Skeletal muscle tissue (tissue), 3 donors: ENCODE measurements at regions not wholly inside any gene's neighbourhood (a gene's known extent, or its start where the extent isn't known, plus 50 kb on each side); places are given as distances from the start of the nearest gene placed in this dataset.

Experiments
- H3K27ac ChIP-seq: one replicate; pipeline ENCODE4 v1.7.0; 2013; ENCODE audit warnings: mild to moderate bottlenecking, low read depth, low read length, inconsistent platforms
- H3K27me3 ChIP-seq, 3 donors: one replicate each; pipeline ENCODE4 v1.7.0; 2013; ENCODE audit warnings: low read length in 3 of 3; ENCODE audit not compliant: control insufficient read depth in 3 of 3, insufficient read depth in 3 of 3
- H3K36me3 ChIP-seq, 3 donors: one replicate each; pipeline ENCODE4 v1.7.0; 2013; ENCODE audit warnings: low read length in 3 of 3; ENCODE audit not compliant: control insufficient read depth in 3 of 3, insufficient read depth in 3 of 3
- H3K4me1 ChIP-seq, 3 donors: one replicate each; pipeline ENCODE4 v1.7.0; 2013; ENCODE audit warnings: low read length in 3 of 3, mild to moderate bottlenecking in 3 of 3; ENCODE audit not compliant: control insufficient read depth in 3 of 3, insufficient read depth in 3 of 3
- H3K4me3 ChIP-seq, 3 donors: one replicate each; pipeline ENCODE4 v1.7.0; 2013; ENCODE audit warnings: low read length in 3 of 3
- H3K9ac ChIP-seq, 3 donors: one replicate each; pipeline ENCODE4 v1.7.0; 2013; ENCODE audit warnings: low read length in 3 of 3, mild to moderate bottlenecking in 3 of 3, moderate library complexity in 2 of 3, low read depth in 1 of 3
- H3K9me3 ChIP-seq, 3 donors: one replicate each; pipeline ENCODE4 v1.7.0; 2013; ENCODE audit warnings: low read length in 3 of 3; ENCODE audit not compliant: control insufficient read depth in 3 of 3
- donor health status: Osteomylitis.

DNA sequence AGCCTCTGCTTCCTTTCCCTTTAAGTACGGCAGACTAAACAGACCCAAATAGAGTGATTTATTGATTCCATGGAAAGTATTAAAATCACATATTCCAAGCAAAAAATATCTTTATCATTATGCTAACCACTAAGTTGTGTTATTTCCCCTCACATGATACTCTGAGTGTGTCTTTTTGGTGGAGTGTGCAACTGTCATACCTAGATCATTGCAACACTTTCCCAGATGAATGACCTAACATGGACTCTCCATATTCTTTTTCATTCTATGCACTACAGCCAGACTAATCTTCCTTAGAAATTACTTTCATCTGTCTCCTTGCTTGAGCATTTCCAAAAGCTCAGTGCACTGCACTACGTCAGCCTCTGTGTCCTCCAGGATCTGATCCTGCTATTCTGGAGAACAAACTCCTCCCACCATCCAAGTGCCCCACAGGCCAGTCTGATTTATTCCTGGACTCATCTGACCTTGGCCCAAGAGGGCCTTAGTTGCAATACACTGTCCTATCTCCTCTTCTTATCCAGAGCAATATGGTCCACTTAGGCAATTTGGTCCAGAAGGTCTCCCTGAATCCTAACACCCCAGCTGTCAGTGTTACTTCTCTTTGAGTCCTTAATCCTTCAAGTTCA is 263.3 kb upstream of the KLF6 start:
- no peak overlapping the region for H3K4me3 ChIP-seq
- H3K9me3 ChIP-seq, result no peaks in the 10 kb centered on the region
- H3K27me3 ChIP-seq, result no peaks in the 10 kb centered on the region
- H3K36me3 ChIP-seq, result no peaks in the 10 kb centered on the region
- no peak overlapping the region for H3K9ac ChIP-seq
- peaks cover 0 to 2% (median 0%) of the 10 kb centered on the region in 3 donors for H3K4me1 ChIP-seq
- H3K27ac ChIP-seq, result no peak overlapping the region

DNA sequence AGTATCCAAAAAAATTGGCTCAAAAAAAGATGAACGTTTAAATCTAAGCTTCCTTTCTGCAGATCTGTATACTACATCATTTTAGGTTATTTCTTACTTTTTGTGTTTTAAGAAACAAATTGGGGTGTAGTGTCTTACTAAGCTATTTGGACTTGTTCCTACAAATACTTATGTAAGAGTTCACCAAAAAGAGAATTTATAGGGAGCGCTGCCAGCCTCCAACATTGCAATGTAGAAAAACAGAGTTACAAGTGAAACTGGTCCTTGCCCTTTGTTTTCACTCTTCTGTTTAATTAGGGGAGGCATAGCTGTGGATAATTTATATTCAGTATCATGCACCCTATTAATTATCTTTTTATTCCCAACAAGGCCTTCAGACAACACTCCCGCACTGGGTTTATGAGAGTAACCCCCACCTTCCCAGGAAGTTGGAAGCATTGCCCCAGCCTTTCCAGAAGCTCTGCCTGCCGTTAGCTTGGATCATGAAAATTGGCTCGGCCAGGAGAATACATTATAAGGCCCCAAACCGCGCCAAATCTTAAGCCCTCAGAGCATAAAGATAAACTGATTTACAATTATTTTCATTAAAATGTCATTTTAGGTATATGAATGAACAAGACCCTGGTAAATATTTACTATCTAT is 261.8 kb upstream of the KLF6 start:
- Histone ChIP-seq H3K27ac (no peak overlapping the region), H3K9me3 (peaks cover 0 to 2% (median 0%) of the 10 kb centered on the region in 3 donors), H3K9ac (no peak overlapping the region), H3K36me3 (no peaks in the 10 kb centered on the region), H3K4me1 (peaks cover 0 to 2% (median 0%) of the 10 kb centered on the region in 3 donors), H3K27me3 (no peaks in the 10 kb centered on the region), H3K4me3 (no peak overlapping the region)

- H3K4me3 ChIP-seq, result no peak overlapping the region
Observed at GRCh38 chr10:4046030-4046429, 261.0 kb upstream of the KLF6 start.

DNA sequence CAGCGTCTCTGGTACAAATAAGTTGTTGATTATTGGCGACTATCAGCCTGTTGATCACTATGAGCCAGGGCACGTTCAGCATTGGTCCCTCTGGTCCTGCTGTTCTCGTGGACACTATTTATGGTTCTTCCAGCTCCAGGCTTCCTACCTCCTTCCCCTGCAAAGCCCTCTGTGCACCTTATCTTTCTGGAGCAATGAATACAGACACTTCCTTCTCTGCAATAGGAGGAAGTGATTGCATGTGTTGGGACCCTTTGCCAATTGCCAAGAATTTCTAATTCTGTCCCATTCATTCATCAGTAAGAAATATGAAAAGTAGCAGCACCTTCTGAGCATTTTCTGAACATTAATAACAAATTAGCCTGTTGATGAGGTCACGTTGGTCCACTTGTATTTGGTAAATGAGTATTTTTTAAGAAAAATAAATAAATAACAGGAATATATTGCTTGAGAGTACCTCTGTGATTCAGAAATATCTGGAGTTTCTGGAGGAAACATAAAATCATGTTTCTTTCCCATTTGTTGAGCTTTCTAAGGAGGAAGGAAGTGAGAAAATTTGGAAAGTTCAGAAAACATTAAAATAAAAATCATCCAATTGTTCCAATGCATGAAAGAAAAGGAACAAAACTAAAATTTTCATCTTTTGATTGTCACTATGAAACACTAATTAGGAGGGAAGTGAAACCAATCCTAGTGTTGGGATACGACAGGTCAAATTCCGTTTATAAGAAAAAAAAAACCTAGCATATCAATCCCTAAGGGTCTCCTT is 259.1 kb upstream of the KLF6 start:
- Histone ChIP-seq H3K27me3 (no peaks in the 10 kb centered on the region), H3K4me3 (no peak overlapping the region), H3K4me1 (no peaks in the 10 kb centered on the region), H3K27ac (no peak overlapping the region), H3K36me3 (no peaks in the 10 kb centered on the region), H3K9me3 (peaks cover 0 to 11% (median 4%) of the 10 kb centered on the region in 3 donors), H3K9ac (no peak overlapping the region)

More at GRCh38 chr10:4046030-4046429, 261.0 kb upstream of the KLF6 start:
- no peaks in the 10 kb centered on the region for H3K36me3 ChIP-seq
- peaks cover 0 to 8% (median 4%) of the 10 kb centered on the region in 3 donors for H3K9me3 ChIP-seq
- H3K4me1 ChIP-seq, result no peaks in the 10 kb centered on the region
- no peaks in the 10 kb centered on the region for H3K27me3 ChIP-seq
- H3K9ac ChIP-seq, result no peak overlapping the region
- no peak overlapping the region for H3K27ac ChIP-seq

DNA sequence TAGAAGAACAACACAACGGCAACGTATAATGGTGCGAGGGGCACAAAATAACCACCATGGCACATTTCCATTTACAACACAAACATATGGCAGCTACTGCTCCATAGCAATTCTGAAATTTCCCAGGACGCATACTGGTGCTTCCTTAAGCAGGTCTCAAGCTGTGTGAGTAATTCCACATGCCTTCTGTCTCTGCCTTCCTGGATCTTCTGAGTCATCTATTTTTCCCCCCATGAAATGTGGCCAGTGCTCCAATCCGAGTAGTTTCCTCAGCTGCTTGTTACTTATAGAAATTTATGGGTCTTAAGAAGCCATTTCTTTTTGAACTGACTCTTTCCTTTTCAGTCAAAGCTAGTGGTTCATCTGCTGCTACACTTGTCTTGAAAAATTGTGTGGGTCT is 256.6 kb upstream of the KLF6 start:
- no peaks in the 10 kb centered on the region for H3K36me3 ChIP-seq
- no peak overlapping the region for H3K9ac ChIP-seq
- peaks cover 0 to 11% (median 4%) of the 10 kb centered on the region in 3 donors for H3K9me3 ChIP-seq
- H3K4me3 ChIP-seq, result peak overlapping the region in 1 of 3 donors; percentile 25
- H3K27ac ChIP-seq, result no peak overlapping the region
- H3K4me1 ChIP-seq, result no peaks in the 10 kb centered on the region
- H3K27me3 ChIP-seq, result no peaks in the 10 kb centered on the region

- H3K4me1 ChIP-seq, result no peaks in the 10 kb centered on the region
Observed at GRCh38 chr10:4038000-4038399, 253.0 kb upstream of the KLF6 start.

GRCh38 chr10:4035599-4035945 is 250.6 kb upstream of the KLF6 start:
- Histone ChIP-seq H3K27ac (no peak overlapping the region), H3K36me3 (no peaks in the 10 kb centered on the region), H3K4me1 (no peaks in the 10 kb centered on the region), H3K9me3 (no peaks in the 10 kb centered on the region), H3K4me3 (no peak overlapping the region), H3K27me3 (no peaks in the 10 kb centered on the region), H3K9ac (no peak overlapping the region)

More at GRCh38 chr10:4038000-4038399, 253.0 kb upstream of the KLF6 start:
- Histone ChIP-seq H3K9ac (no peak overlapping the region), H3K27me3 (no peaks in the 10 kb centered on the region), H3K4me3 (no peak overlapping the region), H3K9me3 (peaks cover 0 to 11% (median 4%) of the 10 kb centered on the region in 3 donors), H3K36me3 (no peaks in the 10 kb centered on the region), H3K27ac (no peak overlapping the region)

DNA sequence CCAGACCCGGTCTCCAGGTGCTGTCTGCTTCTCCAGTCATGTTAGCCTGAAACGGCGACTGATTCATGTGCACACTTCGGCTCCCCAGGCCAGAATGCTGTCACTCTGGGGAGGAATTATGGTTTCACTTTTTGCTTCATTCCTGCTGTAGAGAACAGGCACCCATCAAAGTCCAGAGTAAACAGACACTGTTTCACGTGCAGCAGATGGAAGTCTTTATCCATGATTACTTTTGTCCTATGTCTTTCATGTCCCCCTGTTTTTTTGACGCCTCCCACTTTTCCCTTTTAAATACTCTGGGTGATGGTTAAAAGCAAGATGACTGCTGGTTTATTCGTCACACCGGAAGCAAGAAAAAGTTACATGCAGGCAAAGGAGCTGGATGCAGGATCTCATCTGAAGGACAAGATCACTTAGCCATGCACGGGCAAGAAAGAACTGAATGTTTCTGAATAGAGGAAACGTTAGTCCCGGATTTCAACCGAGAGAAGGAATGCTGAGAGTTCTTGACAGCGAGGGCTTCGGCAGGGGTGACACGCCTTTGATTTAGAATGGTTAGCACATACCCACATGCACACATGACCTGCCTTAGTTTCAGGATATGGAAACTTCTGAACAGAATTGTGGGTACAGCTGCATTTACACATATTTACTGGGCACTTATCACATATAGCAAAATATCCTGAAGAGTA is 250.0 kb upstream of the KLF6 start:
- peak overlapping the region; percentile 15 to 52 (median 22) for H3K4me3 ChIP-seq
- no peaks in the 10 kb centered on the region for H3K4me1 ChIP-seq
- H3K27ac ChIP-seq, result no peak overlapping the region
- H3K36me3 ChIP-seq, result no peaks in the 10 kb centered on the region
- no peaks in the 10 kb centered on the region for H3K27me3 ChIP-seq
- peak overlapping the region in 1 of 3 donors; percentile 13 for H3K9ac ChIP-seq
- H3K9me3 ChIP-seq, result no peaks in the 10 kb centered on the region

DNA sequence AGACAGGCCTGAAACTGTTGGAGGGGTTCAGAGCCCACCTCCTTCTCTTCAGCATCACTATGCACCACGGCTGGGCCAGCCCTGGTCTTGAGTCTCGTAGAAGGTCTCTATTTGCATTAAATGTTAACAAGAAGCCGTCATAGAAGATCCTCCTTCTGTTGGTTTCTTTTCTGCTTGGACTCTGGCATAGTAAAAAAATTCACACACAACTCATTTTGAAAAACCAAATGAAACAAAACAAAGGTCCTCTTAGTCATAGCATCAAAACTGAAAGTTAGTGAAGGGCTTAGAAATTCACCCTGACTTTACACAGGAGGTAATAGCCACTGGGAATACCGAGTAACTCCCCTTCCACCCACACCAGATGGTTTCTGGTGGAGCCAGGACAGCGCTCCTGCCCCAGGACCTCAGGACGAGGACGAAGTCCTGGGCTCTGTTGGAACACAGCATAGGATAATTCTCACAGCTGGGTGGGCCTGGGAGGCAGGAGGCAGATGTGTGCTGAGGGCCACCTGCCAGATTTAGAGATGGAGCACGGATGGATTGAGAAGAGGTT is 248.4 kb upstream of the KLF6 start:
- Histone ChIP-seq H3K4me1 (no peaks in the 10 kb centered on the region), H3K9me3 (no peaks in the 10 kb centered on the region), H3K27me3 (no peaks in the 10 kb centered on the region), H3K9ac (no peak overlapping the region), H3K4me3 (no peak overlapping the region), H3K36me3 (no peaks in the 10 kb centered on the region), H3K27ac (no peak overlapping the region)
